GM21825 (cell line): ENCODE measurements at regions not wholly inside any gene's neighbourhood (a gene's known extent, or its start where the extent isn't known, plus 50 kb on each side); places are given as distances from the start of the nearest gene placed in this dataset.

Experiments used
- ATAC-seq: cut with Tn5 transposase; IDR thresholded peaks from one replicate; pipeline ENCODE4 v1.9.1; 2021; ENCODE audit warnings: mild to moderate bottlenecking, moderate library complexity; ENCODE audit not compliant: unreplicated experiment

GRCh38 chr2:5036256-5036655, 655.9 kb upstream of the SOX11 start:
- ATAC-seq, result no peak

GRCh38 chr2:5039241-5039975, 652.8 kb upstream of the SOX11 start:
- no peak for ATAC-seq

- no peak for ATAC-seq
Measured at GRCh38 chr2:5040571-5040970, 651.6 kb upstream of the SOX11 start.

- no peak for ATAC-seq
Measured at GRCh38 chr2:5041501-5041900, 650.7 kb upstream of the SOX11 start.

GRCh38 chr2:5042666-5043440, 649.3 kb upstream of the SOX11 start:
- ATAC-seq, result no peak

GRCh38 chr2:5051300-5051699, 640.9 kb upstream of the SOX11 start:
- ATAC-seq, result no peak

GRCh38 chr2:5052905-5053304, 639.3 kb upstream of the SOX11 start:
- ATAC-seq, result no peak

- no peak for ATAC-seq
Measured at GRCh38 chr2:5057891-5058351, 634.3 kb upstream of the SOX11 start.

- no peak for ATAC-seq
Measured at GRCh38 chr2:5060956-5061355, 631.2 kb upstream of the SOX11 start.

- no peak for ATAC-seq
Measured at GRCh38 chr2:5064687-5065086, 627.5 kb upstream of the SOX11 start.

GRCh38 chr2:5067816-5068215, 624.4 kb upstream of the SOX11 start:
- no peak for ATAC-seq

GRCh38 chr2:5070257-5070656, 621.9 kb upstream of the SOX11 start:
- ATAC-seq, result no peak

- ATAC-seq, result no peak
Measured at GRCh38 chr2:5074733-5075132, 617.5 kb upstream of the SOX11 start.

- ATAC-seq, result no peak
Measured at GRCh38 chr2:5076599-5076998, 615.6 kb upstream of the SOX11 start.

- ATAC-seq, result no peak
Measured at GRCh38 chr2:5077479-5078089, 614.6 kb upstream of the SOX11 start.

GRCh38 chr2:5083402-5083801, 608.8 kb upstream of the SOX11 start:
- ATAC-seq, result no peak

GRCh38 chr2:5089409-5089808, 602.8 kb upstream of the SOX11 start:
- no peak for ATAC-seq

GRCh38 chr2:5093056-5093455, 599.1 kb upstream of the SOX11 start:
- ATAC-seq, result no peak

GRCh38 chr2:5093518-5093917, 598.7 kb upstream of the SOX11 start:
- no peak for ATAC-seq

GRCh38 chr2:5094192-5094591, 598.0 kb upstream of the SOX11 start:
- ATAC-seq, result no peak

GRCh38 chr2:5098286-5098685, 593.9 kb upstream of the SOX11 start:
- ATAC-seq, result no peak

GRCh38 chr2:5102823-5103222, 589.4 kb upstream of the SOX11 start:
- no peak for ATAC-seq
